C4-2B (cell line): ENCODE measurements at regions not wholly inside any gene's neighbourhood (a gene's known extent, or its start where the extent isn't known, plus 50 kb on each side); places are given as distances from the start of the nearest gene placed in this dataset.

ENCODE experiments used
- H3K27ac ChIP-seq: fragments of 450-650 bp; 2 replicates; pipeline ENCODE4 v1.5.1; 2017
- CTCF ChIP-seq: fragments of 450-650 bp; conservative IDR thresholded peaks from 2 replicates; pipeline ENCODE4 v1.5.1; 2017; ENCODE audit warnings: mild to moderate bottlenecking
- ZFX ChIP-seq: fragments of 450-650 bp; IDR thresholded peaks from 2 replicates; pipeline ENCODE4 v1.6.1; 2017

DNA sequence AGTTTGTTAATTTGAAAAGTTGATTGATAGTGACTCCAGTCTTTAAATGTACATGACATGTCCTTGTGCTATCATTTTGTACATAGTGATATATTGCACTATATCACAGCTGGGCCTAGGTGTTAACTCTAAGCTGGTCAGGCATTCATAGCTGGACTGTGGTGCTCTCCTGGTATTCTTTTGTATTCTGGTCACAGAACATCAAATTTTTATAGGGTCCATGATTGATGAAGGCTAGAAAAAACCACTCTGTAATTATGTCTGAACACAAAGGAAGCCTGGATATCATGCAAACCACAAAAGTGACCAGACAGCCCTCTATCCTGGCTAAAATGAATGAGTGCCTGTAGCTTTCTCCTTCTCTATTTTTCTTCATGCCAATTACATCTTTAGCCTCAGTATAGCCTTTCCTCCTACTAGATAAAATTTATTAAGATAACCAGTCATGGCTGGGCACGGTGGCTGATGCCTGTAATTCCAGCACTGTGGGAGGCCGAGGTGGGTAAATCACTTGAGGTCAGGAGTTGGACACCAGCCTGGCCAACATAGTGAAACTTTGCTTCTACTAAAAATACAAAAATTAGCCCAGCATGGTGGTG lies 134.9 kb upstream of the B3GALT2 start:
- no peak overlapping the region for H3K27ac ChIP-seq
- TF ChIP-seq ZFX (no peak), CTCF (no peak)

DNA sequence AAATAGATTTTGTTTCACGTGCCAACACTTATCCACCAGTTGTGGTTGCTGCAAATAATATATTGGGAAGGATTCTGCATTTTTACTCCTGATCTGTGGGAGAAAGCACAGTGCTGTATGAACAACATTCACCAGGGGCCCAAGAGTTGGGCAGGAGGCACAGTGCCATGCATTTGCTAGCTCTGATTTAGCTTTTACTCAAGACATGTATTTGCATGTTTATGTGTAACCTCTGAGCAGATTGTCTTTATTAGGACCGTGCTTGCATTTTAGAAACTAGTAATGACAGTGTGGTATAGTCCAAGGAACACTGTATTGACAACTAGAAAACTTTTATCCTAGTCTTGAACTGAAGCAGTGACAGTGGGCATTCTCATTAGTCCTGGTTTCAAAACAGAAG lies 133.9 kb upstream of the B3GALT2 start:
- no peak overlapping the region for H3K27ac ChIP-seq
- TF ChIP-seq CTCF: no peak
- no peak for TF ChIP-seq ZFX

- no peak for TF ChIP-seq ZFX
- no peak for TF ChIP-seq CTCF
Observed at GRCh38 chr1:193318347-193318746, 131.9 kb upstream of the B3GALT2 start.

DNA sequence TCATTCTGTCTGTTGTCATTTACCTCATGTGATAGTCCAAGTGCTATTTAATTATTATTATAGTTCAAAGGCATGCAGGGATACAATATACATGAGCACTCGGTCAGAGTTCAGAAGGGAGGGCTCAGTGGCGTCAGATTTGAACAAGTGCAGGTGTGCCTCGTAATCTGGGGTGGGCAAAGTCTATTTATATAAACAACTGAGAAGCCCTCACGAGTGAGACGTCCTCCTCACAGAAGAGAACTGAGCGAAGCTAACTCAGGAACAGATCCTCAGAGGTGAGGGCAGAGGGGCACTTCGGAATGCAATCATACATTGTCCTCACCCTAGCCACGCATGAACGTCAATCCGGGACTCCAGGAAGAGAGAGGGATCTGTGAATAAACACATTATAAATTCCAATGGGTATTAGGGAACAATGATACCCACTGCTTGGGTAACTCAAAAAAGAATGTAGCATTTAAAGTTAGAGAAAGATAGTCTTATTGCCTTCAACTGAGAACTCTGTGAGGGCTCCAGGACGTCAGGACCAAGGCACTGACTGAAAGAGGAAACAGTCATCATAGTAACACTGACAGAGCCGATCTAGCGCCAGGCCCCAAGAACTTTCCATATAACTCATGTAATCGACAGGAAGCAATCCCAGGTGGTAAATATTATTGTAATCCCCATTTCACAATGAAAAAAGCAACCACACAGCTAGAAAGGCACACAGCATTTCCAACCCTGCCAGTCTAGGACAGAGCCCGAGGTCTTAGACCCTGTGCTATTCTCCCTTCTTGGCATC lies 127.1 kb upstream of the B3GALT2 start:
- H3K27ac ChIP-seq: no peak overlapping the region
- no peak for TF ChIP-seq ZFX

More at GRCh38 chr1:193318347-193318746, 131.9 kb upstream of the B3GALT2 start:
- H3K27ac ChIP-seq: no peak overlapping the region

DNA sequence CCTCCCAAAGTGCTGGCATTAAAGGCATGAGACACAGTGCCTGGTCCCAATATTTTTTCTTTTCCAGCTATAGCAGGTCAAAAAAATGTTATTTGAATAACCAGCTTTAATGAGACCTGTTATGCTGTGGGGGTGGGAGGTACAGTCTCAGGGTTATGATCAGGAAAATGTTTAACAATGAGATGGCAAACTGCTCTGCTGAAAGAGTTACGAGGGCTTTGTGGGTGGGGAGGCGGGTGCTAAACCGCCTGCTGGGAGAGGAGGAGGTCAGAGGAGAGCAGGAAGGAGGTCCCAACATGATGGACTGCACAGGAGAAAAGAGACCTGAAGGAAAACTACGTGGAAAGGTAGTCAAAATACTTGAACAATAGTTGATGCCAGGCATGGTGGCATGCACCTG lies 126.0 kb upstream of the B3GALT2 start:
- no peak overlapping the region for H3K27ac ChIP-seq
- no peak for TF ChIP-seq CTCF
- no peak for TF ChIP-seq ZFX

- H3K27ac ChIP-seq: no peak overlapping the region
- TF ChIP-seq CTCF: no peak
- no peak for TF ChIP-seq ZFX
Observed at GRCh38 chr1:193311226-193311948, 125.0 kb upstream of the B3GALT2 start.

GRCh38 chr1:193310564-193310963 lies 124.2 kb upstream of the B3GALT2 start:
- no peak overlapping the region for H3K27ac ChIP-seq
- no peak for TF ChIP-seq ZFX
- no peak for TF ChIP-seq CTCF
